ENCODE measurements at regions not wholly inside any gene's neighbourhood (a gene's known extent, or its start where the extent isn't known, plus 50 kb on each side); places are given as distances from the start of the nearest gene placed in this dataset.

- TF ChIP-seq CTCF (IDR thresholded peaks at IDR 0.05; ENCODE audit: insufficient read depth, low read depth, low read length), result no peak
- TF ChIP-seq EZH2 (IDR thresholded peaks at IDR 0.05; ENCODE audit: insufficient read depth, low read length), result no peak
Measured at GRCh38 chrX:108947205-108947604, 210.8 kb upstream of the IRS4 start.
